CD4-positive, alpha-beta T cell treated with Interleukin-12 subunit alpha and Interleukin-12 subunit beta, for 1 hour (primary cell): ENCODE measurements at regions not wholly inside any gene's neighbourhood (a gene's known extent, or its start where the extent isn't known, plus 50 kb on each side); places are given as distances from the start of the nearest gene placed in this dataset.

Source experiments
- DNase-seq: peaks from one replicate; pipeline ENCODE4 v3.0.0-alpha.2; 2020

DNA sequence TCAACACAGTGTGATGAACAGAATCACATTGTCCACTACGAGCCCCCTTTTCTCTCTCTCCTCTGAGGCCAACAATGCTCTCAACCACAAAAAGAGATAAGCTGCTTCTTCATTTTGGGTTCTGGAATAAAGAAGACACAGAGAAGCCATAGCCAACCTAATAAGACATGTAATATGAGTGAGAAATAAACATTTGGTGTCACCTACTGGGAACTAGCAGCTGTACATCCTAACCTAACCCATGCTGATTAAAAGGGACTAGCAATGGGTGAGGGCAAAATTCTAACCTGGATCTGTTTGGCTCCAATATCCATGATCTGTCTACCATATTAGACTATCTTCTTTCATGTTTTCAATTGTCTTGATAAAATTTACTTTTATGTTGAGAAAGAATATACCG is 369.1 kb upstream of the MARCKS start:
- no peak for DNase-seq

DNA sequence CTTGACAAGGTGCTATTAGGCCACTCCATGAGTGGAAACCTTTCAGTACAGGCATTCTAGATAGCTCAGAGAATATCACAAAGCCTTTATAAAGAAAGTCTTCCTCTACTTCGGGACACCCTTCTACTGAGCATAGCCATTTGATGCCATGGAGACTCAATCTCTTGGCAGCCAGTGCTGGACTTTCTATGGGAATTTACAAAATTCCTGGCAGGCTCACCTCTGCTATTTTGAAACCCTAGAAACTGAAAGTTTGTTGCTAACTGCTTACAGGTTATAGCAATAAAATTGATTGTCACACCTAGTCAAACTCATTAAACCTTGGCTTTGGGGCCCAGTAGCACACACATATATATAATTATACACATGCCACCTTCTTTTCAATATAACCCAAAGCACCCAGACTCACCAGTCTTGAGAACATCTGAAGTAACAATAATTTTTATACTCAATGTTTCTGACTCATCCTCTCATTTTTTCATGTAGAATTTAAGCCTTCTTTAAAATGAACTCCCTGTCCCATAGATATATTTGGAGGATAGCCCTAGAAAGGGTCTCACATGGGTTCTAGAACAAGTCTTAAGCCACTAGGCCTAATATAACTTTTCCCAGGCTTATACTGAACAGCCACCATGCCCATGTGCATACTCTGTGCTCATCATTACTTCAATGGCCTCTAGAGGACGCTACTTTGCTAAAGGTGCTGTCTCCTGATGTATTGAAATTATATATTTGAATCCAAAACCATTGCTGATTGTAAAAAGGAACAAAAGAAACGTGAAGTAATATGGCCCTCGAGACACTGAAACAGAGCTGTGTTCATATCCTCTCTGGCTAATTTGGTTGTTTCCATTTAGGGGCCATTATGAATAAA is 368.1 kb upstream of the MARCKS start:
- DNase-seq, result no peak

DNA sequence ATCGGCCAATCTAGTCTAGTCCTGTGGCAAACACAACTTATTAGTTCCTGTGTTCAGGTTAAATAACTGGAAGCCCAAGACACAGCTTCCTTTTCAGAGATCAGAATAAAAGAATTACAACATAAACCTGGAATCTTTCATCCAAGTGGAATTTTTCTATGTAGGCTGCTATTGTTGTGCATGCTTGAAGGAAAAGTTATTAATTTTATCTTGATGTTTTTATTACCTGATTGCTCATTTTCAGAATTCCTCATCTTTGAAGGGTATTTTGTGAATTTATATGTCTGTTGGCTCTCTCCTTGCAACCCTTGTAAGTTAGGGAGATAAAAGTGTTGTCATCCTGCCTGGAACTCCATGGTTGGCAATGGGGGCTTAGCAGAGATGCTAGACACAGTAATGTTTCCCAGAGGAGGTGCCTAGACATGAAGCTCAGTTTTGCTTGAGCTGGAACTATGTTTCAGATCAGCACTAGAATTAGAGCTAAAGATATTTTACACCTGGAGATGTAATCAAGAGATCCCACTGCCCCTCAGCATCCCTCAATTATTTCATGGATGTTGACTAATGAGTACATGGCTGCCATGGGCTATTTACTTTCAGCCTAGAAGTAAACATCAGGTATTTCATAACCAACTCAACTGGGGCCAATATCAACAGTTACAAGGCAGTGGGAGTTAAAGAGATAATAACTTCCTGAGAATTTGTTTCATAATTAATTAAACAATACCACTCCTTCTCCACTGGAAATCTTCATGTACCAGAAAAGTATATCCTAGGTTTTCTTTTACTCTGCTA is 367.0 kb upstream of the MARCKS start:
- DNase-seq, result no peak

DNA sequence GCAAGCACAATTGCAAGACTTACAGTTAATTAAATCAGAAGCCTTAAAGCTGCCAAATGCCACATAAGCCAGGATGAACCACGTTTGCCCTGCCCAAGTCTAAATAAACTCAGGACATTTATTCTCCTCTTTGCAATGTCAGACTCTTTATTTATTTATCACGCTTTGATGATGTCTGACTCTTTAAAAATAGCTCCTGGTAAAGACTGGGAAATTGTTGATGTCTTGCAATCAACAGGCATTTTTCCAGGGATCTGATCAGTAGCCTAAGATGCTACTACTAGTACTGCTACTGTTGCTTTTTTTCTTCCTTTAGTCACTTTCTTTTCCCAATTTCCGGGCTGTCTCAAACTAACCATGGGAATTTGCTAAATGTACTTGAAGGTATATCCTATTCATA is 365.8 kb upstream of the MARCKS start:
- no peak for DNase-seq

DNA sequence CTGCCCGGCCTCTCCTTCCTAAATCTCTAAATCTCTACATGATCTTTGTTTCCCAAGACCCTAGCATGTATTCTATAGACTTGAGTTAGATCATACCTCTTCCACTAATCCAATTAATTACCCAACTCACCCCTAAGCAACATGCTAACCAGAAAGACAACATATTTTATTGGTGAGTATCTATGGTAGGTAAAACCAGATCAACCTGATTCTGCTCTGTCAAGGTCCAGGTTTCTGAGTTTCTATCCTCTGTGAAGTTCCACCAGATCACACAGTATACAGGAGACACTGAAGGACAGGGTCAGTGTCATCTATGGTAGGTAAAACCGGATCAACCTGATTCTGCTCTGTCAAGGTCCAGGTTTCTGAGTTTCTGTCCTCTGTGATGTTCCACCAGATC is 363.2 kb upstream of the MARCKS start:
- no peak for DNase-seq

DNA sequence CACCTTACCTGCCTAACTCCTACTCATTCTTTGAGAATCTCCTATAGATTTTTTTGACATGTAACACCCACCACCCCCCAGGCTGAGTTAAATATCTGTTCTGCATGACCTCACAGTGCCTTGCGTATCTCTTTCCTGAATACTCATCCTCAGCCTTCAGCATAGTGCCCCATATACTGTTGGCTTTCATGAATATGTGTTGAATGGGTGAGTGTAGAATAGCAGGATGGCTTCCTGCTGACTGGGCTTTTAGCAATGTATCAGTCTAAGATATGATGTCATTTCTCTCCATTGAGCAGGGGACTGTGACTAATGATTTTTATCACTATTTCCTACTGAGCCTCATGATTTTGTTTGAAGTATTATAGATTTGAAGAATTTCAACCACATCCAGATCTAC is 361.6 kb upstream of the MARCKS start:
- DNase-seq, result no peak

DNA sequence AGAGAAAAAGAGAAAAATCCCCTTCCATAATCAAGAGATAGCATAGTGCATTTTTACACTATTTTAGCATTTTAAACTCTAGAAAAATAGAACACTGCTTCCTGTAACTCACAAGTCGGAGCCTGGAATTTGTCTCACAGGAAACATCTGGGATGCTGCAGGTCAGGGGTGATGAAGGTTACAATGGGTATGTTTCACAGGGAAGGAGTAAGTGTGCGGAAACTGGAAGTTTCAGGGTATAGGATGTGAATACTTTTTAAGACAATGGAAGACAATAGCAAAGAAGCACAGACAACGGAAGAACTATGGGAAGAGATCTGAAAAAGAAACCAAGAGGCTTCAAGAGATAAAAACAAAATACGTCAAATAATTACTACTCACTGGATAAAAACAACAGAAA is 361.0 kb upstream of the MARCKS start:
- DNase-seq, result no peak

DNA sequence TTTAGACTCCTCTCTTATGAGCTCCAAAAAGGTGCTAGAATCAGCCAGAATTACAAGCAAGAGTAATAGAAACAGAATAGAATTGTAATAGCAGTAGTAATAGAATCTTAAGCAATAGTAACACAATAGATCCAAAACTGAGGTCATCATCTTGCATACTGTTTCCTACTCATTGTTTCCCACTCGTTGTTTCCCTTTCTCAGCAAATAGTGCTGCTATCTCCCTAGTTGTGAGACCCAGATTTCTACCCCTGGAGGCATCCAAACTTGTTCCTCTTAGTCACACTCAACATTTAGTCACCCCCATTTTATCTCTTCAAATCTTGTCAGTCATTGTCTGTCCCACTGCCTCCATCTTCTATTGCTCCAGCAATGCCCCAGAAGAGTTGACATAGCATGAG is 356.9 kb upstream of the MARCKS start:
- no peak for DNase-seq

DNA sequence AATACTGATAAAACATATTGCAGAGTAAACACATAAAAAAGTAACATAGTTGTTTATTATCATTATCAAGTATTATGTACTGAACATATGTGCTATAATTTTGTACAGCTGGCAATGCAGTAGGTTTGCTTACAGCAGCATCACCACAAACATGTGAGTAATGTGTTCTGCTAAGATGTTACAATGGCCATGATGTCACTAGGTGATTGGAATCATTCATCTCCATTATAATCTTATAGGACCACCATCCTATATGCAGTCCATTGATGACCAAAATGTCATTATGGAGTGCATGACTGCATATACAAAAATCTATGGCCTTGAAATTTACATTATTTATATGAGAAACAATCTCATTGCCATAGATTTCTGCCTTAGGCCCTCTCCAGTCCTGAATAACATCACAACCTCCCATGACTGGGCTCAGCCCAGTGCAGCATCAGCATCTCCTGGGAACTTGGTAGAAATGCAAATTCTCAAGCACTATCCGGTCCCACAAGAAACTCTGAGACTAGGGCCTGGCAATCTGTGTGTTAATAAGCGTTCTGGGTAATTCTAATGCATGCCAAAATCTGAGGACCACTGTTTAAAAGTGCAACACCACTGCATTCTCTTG is 352.0 kb upstream of the MARCKS start:
- DNase-seq, result no peak

DNA sequence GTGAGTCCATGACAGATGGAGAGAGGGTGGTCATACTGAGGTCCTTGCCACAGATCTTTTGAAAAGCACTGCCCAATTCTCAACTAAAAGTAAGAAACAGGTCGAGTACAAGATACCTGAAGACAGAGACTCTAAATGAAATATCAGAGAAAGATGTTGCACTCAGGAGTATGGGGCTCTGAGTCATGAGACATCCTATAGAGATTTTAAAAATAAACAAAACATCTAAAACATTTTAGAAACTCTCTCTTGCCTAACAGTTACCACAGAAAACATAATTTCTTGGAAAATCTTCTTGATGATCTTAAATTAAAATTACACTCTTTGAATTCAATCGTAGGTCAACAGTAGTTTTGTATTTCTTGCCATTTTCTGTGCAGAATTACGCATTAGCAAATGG is 348.9 kb upstream of the MARCKS start:
- no peak for DNase-seq

DNA sequence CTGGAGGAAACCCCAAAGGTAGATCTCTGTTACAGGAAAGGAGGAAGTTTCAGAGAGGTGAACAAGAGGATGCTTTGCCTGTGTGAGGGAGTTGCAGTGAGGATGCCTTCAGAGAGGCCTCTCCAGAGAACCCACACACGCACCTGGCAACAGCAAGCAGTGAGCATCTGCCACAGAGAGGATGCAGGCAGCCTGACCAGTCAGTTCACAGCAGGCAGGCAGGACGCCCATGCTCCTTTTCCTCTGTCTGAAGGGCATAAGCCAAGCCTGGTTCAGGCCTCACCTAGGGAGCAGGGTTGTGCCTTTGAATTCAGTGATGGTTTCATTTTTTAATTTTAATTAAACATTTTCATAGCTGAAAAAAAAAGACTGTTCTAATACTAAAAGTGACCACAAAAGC is 346.0 kb upstream of the MARCKS start:
- DNase-seq, result no peak

DNA sequence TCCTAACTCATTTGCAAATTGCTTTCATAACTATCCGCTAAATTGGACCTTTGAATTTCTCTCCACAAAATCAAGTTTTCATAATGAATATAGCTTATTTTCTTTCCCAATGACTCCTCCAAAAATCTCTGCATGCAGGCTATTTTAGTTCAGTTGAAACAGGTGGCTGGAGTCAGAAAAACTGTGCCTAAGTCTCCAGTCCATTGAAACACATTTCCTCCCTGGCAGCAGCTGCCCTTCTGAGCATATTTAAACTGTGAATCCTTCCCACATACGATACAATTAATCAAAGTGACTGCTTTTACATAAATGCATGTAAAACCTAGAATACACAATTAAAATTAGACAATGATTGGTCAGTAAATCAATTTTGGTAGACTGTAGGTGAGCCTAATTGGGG is 344.6 kb upstream of the MARCKS start:
- no peak for DNase-seq

DNA sequence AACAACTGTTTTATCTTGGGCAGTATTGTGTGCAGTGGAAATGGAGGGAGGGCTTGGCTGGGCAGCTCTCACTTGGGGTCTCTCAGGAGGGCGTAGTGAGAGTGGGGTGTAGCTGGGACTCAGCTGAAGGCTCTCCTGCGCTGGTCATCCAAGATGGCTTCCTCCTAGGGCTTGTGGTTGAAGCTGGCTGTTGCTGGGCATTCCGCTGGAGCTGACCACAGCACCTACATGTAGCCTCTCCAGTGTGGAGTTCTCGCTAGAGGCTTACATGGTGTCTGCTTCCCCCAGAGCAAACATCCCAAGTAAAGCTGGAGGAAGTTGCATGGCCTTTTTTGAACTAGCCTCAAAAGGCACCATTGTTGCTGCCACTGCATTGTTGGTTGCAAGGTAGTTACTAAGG is 344.1 kb upstream of the MARCKS start:
- DNase-seq, result no peak

DNA sequence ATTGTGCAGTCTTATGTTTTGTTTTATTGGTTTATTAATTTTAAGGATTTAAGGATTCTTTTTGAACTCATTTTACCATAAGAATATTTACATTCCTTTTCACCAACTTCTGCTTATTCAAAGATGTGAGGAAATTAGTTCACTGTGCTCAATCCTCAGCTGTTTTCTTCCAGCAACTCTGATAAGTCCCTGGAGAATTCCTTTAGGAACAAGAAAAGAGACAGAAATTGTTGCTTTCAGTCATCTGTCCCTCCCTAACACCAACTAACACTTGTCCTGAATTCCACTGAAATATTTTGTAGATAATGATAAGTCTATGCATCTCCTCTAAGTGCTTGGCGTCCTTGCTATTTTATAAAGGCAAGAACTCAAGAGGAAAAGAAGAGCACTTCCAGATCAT is 334.8 kb upstream of the MARCKS start:
- no peak for DNase-seq

DNA sequence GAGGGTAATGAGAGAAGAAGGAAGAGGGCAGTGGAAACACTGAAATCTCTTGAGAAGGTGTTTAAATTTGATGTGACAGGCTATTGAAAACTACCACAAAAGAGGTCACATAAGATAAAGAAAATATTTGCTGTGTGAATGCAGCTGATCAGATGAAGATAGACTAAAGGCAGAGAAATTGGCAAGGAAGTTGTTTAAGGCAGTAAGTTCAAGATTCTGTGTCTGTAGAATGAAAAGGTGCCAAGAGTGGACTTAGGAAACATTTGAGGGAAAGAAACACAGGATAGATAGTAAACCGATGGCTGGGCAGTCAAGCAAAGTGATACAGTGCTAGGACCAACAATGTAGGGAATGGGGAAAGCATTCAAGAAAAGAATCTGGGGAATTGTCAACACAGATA is 332.3 kb upstream of the MARCKS start:
- no peak for DNase-seq

DNA sequence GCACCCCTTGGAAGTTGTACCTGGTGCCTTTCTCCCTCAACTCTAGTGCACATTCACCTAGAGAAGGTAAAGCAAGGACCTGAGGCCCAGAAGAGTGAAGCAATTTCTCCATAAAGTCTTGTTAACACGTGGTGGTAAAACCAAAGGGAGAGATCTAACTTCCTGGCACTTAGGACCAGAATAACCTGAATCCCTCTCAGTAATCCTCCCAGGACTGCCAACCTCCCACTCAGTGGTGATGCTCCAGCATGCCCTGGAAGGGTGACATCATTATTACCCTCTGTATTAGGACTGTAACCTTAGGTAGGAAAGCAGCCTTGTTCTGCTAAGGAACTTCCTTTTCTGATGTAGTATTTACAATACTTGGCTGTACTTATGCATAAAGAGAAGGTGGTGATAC is 330.6 kb upstream of the MARCKS start:
- DNase-seq, result no peak

DNA sequence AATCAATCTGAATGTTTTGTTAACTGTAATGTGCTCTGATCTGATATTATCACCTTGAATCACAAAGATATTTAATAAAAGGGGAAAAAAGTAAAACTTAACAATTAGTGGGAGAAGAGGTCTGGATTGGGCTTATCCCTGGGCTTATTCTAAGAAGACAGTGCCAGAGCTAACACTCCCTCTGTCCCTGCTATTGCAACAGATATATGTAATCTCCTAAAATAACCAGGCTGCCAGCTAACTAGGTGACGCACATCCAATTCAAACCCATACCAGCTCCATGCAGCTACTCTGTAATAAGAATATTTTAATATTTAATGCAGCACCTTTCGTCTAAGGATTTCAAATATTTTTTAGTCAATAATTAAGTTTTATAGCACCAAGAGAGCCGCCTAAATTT is 330.1 kb upstream of the MARCKS start:
- no peak for DNase-seq

DNA sequence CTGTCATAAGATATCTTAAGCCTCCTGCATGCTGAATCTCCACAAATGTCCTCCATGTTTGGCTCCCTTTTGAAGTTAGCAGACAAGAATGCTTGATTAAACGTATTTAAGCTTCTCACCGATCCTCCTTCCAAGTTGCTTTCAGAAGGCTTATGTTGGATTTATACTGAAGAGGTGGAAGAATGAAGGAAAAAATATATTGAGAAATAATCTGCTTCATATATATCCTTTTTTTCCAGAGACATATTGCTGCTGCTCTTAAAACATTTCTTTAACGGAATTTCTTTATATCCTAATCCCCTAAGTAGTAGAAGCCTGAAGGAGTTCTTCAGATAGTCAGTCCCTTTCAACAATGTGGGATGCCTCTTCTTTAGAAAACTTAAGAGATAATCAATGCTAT is 329.0 kb upstream of the MARCKS start:
- no peak for DNase-seq

DNA sequence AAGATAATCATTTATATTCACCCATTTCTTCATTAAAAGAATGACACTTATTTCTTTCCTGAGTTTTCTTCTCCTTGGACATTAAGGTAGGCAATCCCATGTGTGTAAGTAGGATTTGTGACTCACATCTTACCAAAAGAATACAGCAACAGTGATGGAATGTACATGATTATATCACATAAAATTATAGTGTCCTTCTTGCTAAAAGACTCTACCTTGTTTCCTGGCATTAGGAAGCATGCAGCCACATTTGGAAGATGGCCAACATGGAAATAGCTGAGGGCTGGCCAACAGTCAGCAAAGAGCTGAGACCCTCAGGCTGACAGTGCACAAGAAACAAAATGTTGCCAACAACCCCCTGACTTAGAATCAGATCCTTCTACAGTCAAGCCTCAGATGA is 327.9 kb upstream of the MARCKS start:
- DNase-seq, result no peak

DNA sequence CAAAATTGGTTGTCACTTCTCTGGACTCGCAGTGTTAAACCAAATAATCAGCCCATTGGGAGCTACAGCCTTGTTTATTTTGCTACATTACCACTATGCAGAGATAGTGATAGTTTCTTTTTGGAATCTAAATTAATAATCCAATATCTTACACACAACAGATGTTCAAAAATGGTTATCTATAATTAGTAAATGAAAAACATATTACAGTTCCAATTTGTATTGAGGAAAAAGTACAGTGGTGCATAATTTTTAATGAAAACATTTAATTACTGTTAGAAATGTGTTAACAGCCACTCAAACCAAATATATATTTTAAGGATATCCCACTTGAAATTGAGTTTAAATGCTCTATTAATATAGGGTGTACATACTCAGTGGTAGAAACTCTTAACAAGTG is 327.3 kb upstream of the MARCKS start:
- DNase-seq, result no peak

DNA sequence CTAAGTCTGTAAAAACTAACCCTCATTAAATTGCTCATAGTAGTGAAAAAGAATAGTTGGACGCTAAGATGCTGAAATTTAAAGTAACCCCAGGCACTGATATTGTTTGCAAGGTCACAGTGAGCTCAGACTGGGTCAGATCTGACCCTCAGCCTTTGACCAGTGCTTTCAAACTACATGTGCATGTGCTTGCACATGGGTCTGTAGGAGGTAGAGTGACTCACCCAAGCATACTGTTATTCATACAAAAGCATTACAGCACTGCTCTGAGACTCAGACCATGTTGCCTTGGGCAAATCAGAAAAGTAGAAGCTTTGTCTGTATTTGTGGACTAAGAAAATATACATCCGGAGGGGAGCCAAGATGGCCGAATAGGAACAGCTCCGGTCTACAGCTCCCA is 326.4 kb upstream of the MARCKS start:
- DNase-seq, result no peak

DNA sequence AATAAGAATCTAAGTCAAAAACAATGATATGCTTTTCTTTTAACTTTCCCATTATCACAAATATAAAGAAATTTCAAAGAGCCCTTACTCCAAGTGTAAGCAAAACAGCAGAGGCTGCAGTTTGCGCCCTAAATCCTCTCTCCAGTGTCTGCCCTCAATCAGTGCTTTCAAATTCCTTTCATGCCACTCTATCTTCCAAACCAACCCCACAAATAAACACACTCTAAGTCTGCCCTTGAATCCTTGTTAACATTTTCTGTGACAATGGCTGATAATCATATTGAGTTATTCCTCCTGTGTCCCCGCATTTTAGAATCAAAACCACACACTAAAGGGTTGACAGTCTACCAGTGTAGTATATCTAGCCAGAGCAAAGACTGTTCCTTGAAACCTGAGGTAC is 317.9 kb upstream of the MARCKS start:
- DNase-seq, result no peak

DNA sequence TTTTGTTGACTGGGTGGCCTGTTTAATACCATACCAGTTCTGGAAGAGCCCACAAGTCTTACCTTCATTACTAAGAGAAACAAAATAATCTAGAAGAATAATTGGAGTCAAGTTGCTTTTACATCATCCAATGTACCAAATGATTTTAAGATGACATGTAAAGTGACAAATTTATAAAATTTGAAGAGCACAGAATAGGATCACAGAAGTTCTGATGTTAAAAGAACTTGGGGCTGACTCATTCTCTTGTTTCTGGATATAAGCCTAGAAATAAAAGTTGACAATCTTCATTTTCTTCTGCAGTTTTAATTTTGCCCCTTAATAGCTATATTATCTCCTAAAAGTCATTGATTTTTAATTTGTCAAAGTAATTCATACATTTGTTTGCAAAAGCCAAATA is 317.5 kb upstream of the MARCKS start:
- no peak for DNase-seq

DNA sequence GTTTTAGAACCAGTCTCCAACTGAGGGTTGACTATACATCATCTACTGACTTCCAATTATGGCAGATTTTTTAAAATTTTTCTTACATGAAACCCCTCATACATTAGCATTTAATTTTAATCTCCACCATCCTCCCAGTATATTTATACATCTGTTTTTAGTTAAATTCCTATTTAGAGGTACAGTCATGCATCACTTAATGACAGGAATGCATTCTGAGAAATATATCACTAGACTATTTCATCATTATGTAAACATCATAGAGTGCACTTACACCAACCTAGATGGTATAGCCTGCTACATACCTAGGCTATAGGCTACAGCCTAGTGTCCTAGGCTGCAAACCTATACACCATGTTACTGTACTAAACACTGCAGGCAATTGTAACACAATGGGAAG is 316.7 kb upstream of the MARCKS start:
- no peak for DNase-seq
